H1 (cell line): ENCODE measurements at regions not wholly inside any gene's neighbourhood (a gene's known extent, or its start where the extent isn't known, plus 50 kb on each side); places are given as distances from the start of the nearest gene placed in this dataset.

Experiments
- CTCF ChIA-PET: fragments of 300-600 bp; sonication (Branson Sonifier 250); formaldehyde crosslinking; loops from one replicate; lab custom pipeline; 2021; ENCODE audit not compliant: partially characterized antibody; lab: Charles Lee
- POLR2A ChIA-PET: fragments of 300-600 bp; sonication (Branson Sonifier 250); formaldehyde crosslinking; loops from one replicate; lab custom pipeline; 2021; ENCODE audit warnings: inconsistent platforms; ENCODE audit not compliant: partially characterized antibody; lab: Charles Lee
- DNase-seq, 2 experiments: peaks; one replicate each; pipeline versions ENCODE4 v3.0.0 to v3.0.0-alpha.2; 2010 to 2022; ENCODE audit warnings: low spot score in 2 of 2, low read depth in 1 of 2, mixed read lengths in 1 of 2
- FAIRE-seq: peaks from 2 replicates; lab custom pipeline; 2011; peaks lifted over from hg19 to GRCh38; lab: Jason Lieb, UNC
- H2AFZ ChIP-seq: 2 replicates; pipeline ENCODE4 v1.8.1; 2012; ENCODE audit warnings: low read length, inconsistent platforms
- H2AK5ac ChIP-seq: 2 replicates; pipeline ENCODE4 v1.6.1; 2013; ENCODE audit warnings: low read depth, low read length
- H2BK120ac ChIP-seq: replicated peaks from 2 replicates; pipeline ENCODE3; 2013; ENCODE audit warnings: low read depth, low read length, inconsistent platforms
- H2BK12ac ChIP-seq: 2 replicates; pipeline ENCODE4 v1.6.1; 2013; ENCODE audit warnings: low read depth, low read length
- H2BK15ac ChIP-seq: 2 replicates; pipeline ENCODE4 v1.6.1; 2013; ENCODE audit warnings: low read length
- H2BK20ac ChIP-seq: 2 replicates; pipeline ENCODE4 v1.6.1; 2013; ENCODE audit warnings: low read length
- H2BK5ac ChIP-seq: 2 replicates; pipeline ENCODE4 v1.6.1; 2013; ENCODE audit warnings: low read depth, low read length
- H3K14ac ChIP-seq: 2 replicates; pipeline ENCODE4 v1.6.1; 2013; ENCODE audit warnings: inconsistent platforms; ENCODE audit not compliant: insufficient read length
- H3K18ac ChIP-seq: 2 replicates; pipeline ENCODE4 v1.6.1; 2013; ENCODE audit warnings: low read length; ENCODE audit errors: extremely low read depth
- H3K23ac ChIP-seq: 2 replicates; pipeline ENCODE4 v1.6.1; 2013; ENCODE audit warnings: inconsistent platforms; ENCODE audit not compliant: insufficient read length
- H3K23me2 ChIP-seq: 2 replicates; pipeline ENCODE4 v1.6.1; 2013; ENCODE audit warnings: low read depth, low read length
- H3K27ac ChIP-seq: 2 replicates; pipeline ENCODE4 v1.6.1; 2011; ENCODE audit warnings: low read depth, low read length, inconsistent platforms
- H3K27me3 ChIP-seq, 4 experiments: replicated peaks in 1 of 4; 1 replicate in 1 of 4; 2 replicates in 3 of 4; pipeline versions ENCODE4 v1.6.1 to v1.8.1; 2011 to 2013; ENCODE audit warnings: low read length in 3 of 4, mild to moderate bottlenecking in 3 of 4, inconsistent platforms in 2 of 4, mixed read lengths in 2 of 4, moderate library complexity in 1 of 4; ENCODE audit not compliant: control insufficient read depth in 3 of 4, insufficient read depth in 3 of 4; ENCODE audit errors: extremely low read depth in 1 of 4
- H3K36me3 ChIP-seq, 4 experiments: 2 replicates each; pipeline versions ENCODE4 v1.6.1 to v1.8.1; 2011 to 2013; ENCODE audit warnings: mild to moderate bottlenecking in 4 of 4, low read length in 3 of 4, moderate library complexity in 2 of 4, control low read depth in 1 of 4, inconsistent platforms in 1 of 4; ENCODE audit not compliant: insufficient read depth in 4 of 4, control insufficient read depth in 2 of 4
- H3K4ac ChIP-seq: replicated peaks from 2 replicates; pipeline ENCODE3; 2013; ENCODE audit warnings: low read length, low read depth, mixed read lengths, inconsistent platforms; ENCODE audit not compliant: insufficient read length
- H3K4me1 ChIP-seq, 4 experiments: replicated peaks in 1 of 4; 1 replicate in 1 of 4; 2 replicates in 3 of 4; pipeline versions ENCODE4 v1.6.1 to v1.8.1; 2011 to 2013; ENCODE audit warnings: low read length in 3 of 4, inconsistent platforms in 2 of 4, mixed read lengths in 1 of 4; ENCODE audit not compliant: insufficient read depth in 4 of 4, control insufficient read depth in 3 of 4
- H3K4me2 ChIP-seq, 2 experiments: 2 replicates each; pipeline versions ENCODE4 v1.6.1 to v1.8.1; 2011 to 2013; ENCODE audit warnings: low read depth in 2 of 2, low read length in 2 of 2, control low read depth in 1 of 2, inconsistent platforms in 1 of 2, mild to moderate bottlenecking in 1 of 2; ENCODE audit not compliant: insufficient read depth in 1 of 2
- H3K4me3 ChIP-seq, 4 experiments: fragments of 200-600, 300-600 bp in 1 of 4; sonication (generic), shearing (Covaris generic), sonication (Bioruptor Twin) in 1 of 4; 2 replicates each; pipeline versions ENCODE4 v1.5.1 to v1.8.1; 2011 to 2016; ENCODE audit warnings: low read length in 4 of 4, low read depth in 3 of 4, control low read depth in 2 of 4, inconsistent platforms in 2 of 4, mild to moderate bottlenecking in 2 of 4, mixed read lengths in 1 of 4, moderate library complexity in 1 of 4; ENCODE audit not compliant: insufficient read depth in 2 of 4; ENCODE audit errors: extremely low read depth in 1 of 4
- H3K56ac ChIP-seq: replicated peaks from 2 replicates; pipeline ENCODE3; 2013; ENCODE audit warnings: low read depth, mild to moderate bottlenecking, mixed read lengths, low read length, inconsistent platforms; ENCODE audit not compliant: insufficient read length
- H3K79me1 ChIP-seq: 2 replicates; pipeline ENCODE4 v1.6.1; 2013; ENCODE audit warnings: low read depth, low read length, control low read depth
- H3K79me2 ChIP-seq, 2 experiments: 2 replicates each; pipeline versions ENCODE4 v1.6.1 to v1.8.1; 2012 to 2013; ENCODE audit warnings: low read length in 2 of 2, mild to moderate bottlenecking in 2 of 2, inconsistent platforms in 1 of 2; ENCODE audit not compliant: insufficient read depth in 2 of 2, control insufficient read depth in 1 of 2
- H3K9ac ChIP-seq, 4 experiments: replicated peaks in 1 of 4; 1 replicate in 1 of 4; 2 replicates in 3 of 4; pipeline versions ENCODE4 v1.6.1 to v1.8.1; 2011 to 2013; ENCODE audit warnings: low read depth in 3 of 4, low read length in 3 of 4, control low read depth in 2 of 4, mild to moderate bottlenecking in 2 of 4, moderate library complexity in 2 of 4, inconsistent platforms in 1 of 4; ENCODE audit errors: extremely low read depth in 1 of 4
- H3K9me3 ChIP-seq, 2 experiments: 2 replicates each; pipeline versions ENCODE4 v1.6.1 to v1.8.1; 2012 to 2013; ENCODE audit warnings: mild to moderate bottlenecking in 2 of 2, moderate library complexity in 2 of 2, control low read depth in 1 of 2, inconsistent platforms in 1 of 2, low read depth in 1 of 2, low read length in 1 of 2, mixed read lengths in 1 of 2; ENCODE audit not compliant: insufficient read depth in 2 of 2
- H4K20me1 ChIP-seq, 2 experiments: replicated peaks in 1 of 2; 2 replicates each; pipeline versions ENCODE3 to v1.8.1; 2011 to 2013; ENCODE audit warnings: inconsistent platforms in 2 of 2, low read length in 2 of 2, mild to moderate bottlenecking in 1 of 2; ENCODE audit not compliant: insufficient read depth in 2 of 2, control insufficient read depth in 1 of 2
- H4K5ac ChIP-seq: 2 replicates; pipeline ENCODE4 v1.6.1; 2013; ENCODE audit warnings: low read length, low read depth, mixed read lengths, inconsistent platforms; ENCODE audit not compliant: insufficient read length
- H4K8ac ChIP-seq: 2 replicates; pipeline ENCODE4 v1.8.0; 2013; ENCODE audit warnings: mild to moderate bottlenecking, moderate library complexity, low read length, inconsistent platforms; ENCODE audit not compliant: insufficient read depth; ENCODE audit errors: extremely low read depth
- H4K91ac ChIP-seq: replicated peaks from 2 replicates; pipeline ENCODE3; 2013; ENCODE audit warnings: low read length, mixed read lengths, inconsistent platforms; ENCODE audit not compliant: insufficient read length
- CEBPB ChIP-seq: IDR thresholded peaks from 2 replicates; pipeline ENCODE4 v1.6.1; 2012; ENCODE audit warnings: low read depth, low read length
- CREB1 ChIP-seq: IDR thresholded peaks from 2 replicates; pipeline ENCODE4 v1.6.1; 2012; ENCODE audit warnings: inconsistent platforms
- EZH2 ChIP-seq: fragments of 200-600 bp; sonication (generic); IDR thresholded peaks from 2 replicates; pipeline ENCODE4 v1.7.1; 2012; ENCODE audit warnings: low read depth, mild to moderate bottlenecking, moderate library complexity, low read length, inconsistent platforms; ENCODE audit not compliant: severe bottlenecking
- NANOG ChIP-seq: IDR thresholded peaks from 2 replicates; pipeline ENCODE4 v1.6.1; 2011; ENCODE audit warnings: low read length, low read depth, mild to moderate bottlenecking, inconsistent platforms; ENCODE audit not compliant: insufficient read depth, poor library complexity, severe bottlenecking
- POU5F1 ChIP-seq: IDR thresholded peaks from 2 replicates; pipeline ENCODE4 v1.6.1; 2011; ENCODE audit warnings: low read depth, mild to moderate bottlenecking, low read length, moderate library complexity
- RAD21 ChIP-seq, 2 experiments: IDR thresholded peaks in 1 of 2; conservative IDR thresholded peaks in 1 of 2; 2 replicates each; pipeline ENCODE4 v1.6.1; 2011; ENCODE audit warnings: low read depth in 2 of 2, low read length in 2 of 2, improper control_type of control experiment in 1 of 2, inconsistent platforms in 1 of 2, mild to moderate bottlenecking in 1 of 2, moderate library complexity in 1 of 2
- RXRA ChIP-seq: IDR thresholded peaks from 2 replicates; pipeline ENCODE4 v1.6.1; 2011; ENCODE audit warnings: low read depth, mild to moderate bottlenecking, low read length, moderate library complexity; ENCODE audit not compliant: insufficient read depth
- SIX5 ChIP-seq: IDR thresholded peaks from 2 replicates; pipeline ENCODE4 v1.6.1; 2011; ENCODE audit warnings: mild to moderate bottlenecking, low read depth, low read length
- SP4 ChIP-seq: IDR thresholded peaks from 2 replicates; pipeline ENCODE4 v1.6.1; 2012; ENCODE audit warnings: low read length, inconsistent platforms
- TAF7 ChIP-seq: optimal IDR thresholded peaks from 2 replicates; pipeline ENCODE3; 2011; ENCODE audit warnings: low read depth, mild to moderate bottlenecking, inconsistent platforms, low read length, moderate library complexity, borderline replicate concordance
- TBP ChIP-seq: IDR thresholded peaks from 2 replicates; pipeline ENCODE4 v1.6.1; 2011; ENCODE audit warnings: low read depth, low read length, improper control_type of control experiment
- YY1 ChIP-seq: IDR thresholded peaks from 2 replicates; pipeline ENCODE4 v1.6.1; 2011; ENCODE audit warnings: low read depth, mild to moderate bottlenecking, low read length
- WGBS, 2 experiments: shearing (Covaris generic) in 1 of 2; methylation state at CpG; one replicate each; pipeline versions ENCODE4 v1.1.6 to v1.1.7; 2013 to 2015; ENCODE audit warnings: low lambda C conversion rate in 2 of 2, mixed read lengths in 2 of 2, inconsistent platforms in 1 of 2, low coverage in 1 of 2, missing lambda C conversion rate in 1 of 2; ENCODE audit not compliant: insufficient replicate concordance in 2 of 2, insufficient coverage in 1 of 2, insufficient read length in 1 of 2; ENCODE audit errors: extremely low coverage in 1 of 2, missing lambda C conversion rate in 1 of 2; 5-methylcytosine and 5-hydroxymethylcytosine counted together

GRCh38 chr17:22305356-22306071, 613.2 kb downstream of the KCNJ18 start:
- Histone ChIP-seq H3K4me2 (no peak overlapping the region), H2BK5ac (no peak overlapping the region), H4K20me1 (no peaks in the 10 kb centered on the region), H3K36me3 (no peaks in the 10 kb centered on the region), H3K14ac (no peak overlapping the region), H3K79me1 (no peaks in the 10 kb centered on the region), H3K18ac (no peak overlapping the region), H4K5ac (no peak overlapping the region), H3K4me1 (no peaks in the 10 kb centered on the region), H2AFZ (no peak overlapping the region), H2BK15ac (no peak overlapping the region), H3K9me3 (peaks cover 54 to 85% of the 10 kb centered on the region in 2 experiments), H3K56ac (no peak overlapping the region), H2BK12ac (no peak overlapping the region), H4K91ac (no peak overlapping the region), H4K8ac (no peak overlapping the region), H3K23ac (no peak overlapping the region), H3K9ac (no peak overlapping the region), H3K27ac (no peak overlapping the region), H3K4me3 (no peak overlapping the region), H2AK5ac (no peak overlapping the region), H3K79me2 (no peaks in the 10 kb centered on the region), H3K27me3 (no peaks in the 10 kb centered on the region), H3K23me2 (no peaks in the 10 kb centered on the region), H3K4ac (no peak overlapping the region), H2BK20ac (no peak overlapping the region), H2BK120ac (no peak overlapping the region)
- DNase-seq, result no peak
- ChIA-PET POLR2A (no interaction called here), CTCF (no interaction called here)
- WGBS, 2 experiments, result 94% methylated on average over 32 of the region's 32 CpGs; no CpG with 5 or more reads in 1 of the 2 experiments
- FAIRE-seq, result no peak
- TF ChIP-seq TBP (no peak), CREB1 (no peak), SP4 (no peak), RAD21 (IDR thresholded peaks at IDR 0.05 in 1 of 2, conservative IDR thresholded peaks at IDR 0.05 in 1 of 2; ENCODE audit: low read depth in 2 of 2, low read length in 2 of 2) (no peak), CEBPB (no peak), TAF7 (no peak), SIX5 (no peak), EZH2 (no peak), POU5F1 (no peak), NANOG (no peak), RXRA (no peak), YY1 (no peak)
